Left forelimb (tissue), 1 donor: ENCODE measurements at regions not wholly inside any gene's neighbourhood (a gene's known extent, or its start where the extent isn't known, plus 50 kb on each side); places are given as distances from the start of the nearest gene placed in this dataset.

Experiments
- DNase-seq: peaks from one replicate; pipeline ENCODE4 v3.0.0-alpha.2; 2018; ENCODE audit warnings: low spot score

DNA sequence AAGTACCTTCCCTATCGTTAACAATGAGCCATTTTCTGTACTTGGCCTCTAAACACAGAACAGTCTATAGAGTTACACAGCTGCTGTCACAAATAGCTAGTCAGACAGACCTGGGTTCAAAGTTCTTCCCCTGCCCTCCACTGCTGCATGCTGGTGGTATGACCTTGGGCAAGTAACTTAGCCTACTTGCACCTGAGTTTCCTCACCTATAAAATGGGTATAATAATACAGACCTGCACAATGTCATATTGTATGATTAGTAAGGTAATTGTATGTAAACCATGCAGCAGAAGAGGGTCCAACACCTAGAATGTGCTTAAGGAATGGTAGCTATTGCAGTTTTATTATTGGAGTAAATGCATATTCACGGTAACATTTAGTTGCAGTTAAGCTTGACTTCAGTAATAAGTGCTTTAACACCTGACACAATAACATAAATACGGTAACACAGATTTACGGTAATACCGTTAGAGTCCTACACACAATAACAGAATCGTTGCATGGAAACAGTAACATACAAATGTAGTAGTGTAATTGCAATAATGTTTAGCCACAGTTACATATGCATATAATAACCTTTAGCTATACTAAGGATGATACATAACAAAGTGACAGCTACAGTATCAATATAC lies 193.3 kb upstream of the CSF3R start:
- DNase-seq = no peak

DNA sequence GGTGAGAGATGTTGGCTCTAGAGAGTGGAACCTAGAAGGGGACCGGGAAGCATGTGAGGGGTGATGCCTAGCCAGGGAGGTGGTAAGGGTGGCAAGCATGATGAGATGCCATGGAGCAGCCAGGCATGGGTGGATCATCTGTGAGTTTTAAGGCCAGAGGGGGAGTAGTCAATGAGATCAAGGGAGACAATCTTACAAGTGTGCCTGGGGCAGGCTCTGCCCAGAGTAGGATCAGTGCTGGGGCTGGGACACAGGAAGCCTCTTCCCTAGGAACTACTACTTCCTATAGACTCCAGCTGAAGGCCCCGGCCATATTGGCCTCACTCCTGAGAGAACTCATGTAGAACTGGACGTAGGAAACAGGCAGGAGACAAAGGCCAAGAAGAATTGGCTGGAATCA lies 192.4 kb upstream of the CSF3R start:
- DNase-seq = peak; percentile 18

DNA sequence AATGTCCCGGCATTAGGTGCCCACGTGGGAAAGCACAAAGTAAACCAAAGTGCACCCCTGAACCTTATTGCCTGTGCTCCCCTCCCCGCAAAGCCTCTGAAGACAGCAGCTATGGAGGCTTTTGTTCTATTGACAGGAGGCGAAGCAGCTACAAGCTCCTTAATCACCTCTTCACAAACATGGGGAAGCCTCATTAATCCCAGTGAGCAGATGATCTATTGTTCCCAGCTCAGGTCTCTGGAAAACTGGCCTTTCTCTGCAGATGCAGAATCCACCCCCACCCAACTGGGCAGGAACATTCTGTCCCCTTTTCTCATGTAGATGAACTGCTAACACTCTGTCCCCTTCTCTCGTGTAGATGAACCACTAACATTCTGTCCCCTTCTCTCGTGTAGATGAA lies 190.5 kb upstream of the CSF3R start:
- peak; percentile 14 for DNase-seq

DNA sequence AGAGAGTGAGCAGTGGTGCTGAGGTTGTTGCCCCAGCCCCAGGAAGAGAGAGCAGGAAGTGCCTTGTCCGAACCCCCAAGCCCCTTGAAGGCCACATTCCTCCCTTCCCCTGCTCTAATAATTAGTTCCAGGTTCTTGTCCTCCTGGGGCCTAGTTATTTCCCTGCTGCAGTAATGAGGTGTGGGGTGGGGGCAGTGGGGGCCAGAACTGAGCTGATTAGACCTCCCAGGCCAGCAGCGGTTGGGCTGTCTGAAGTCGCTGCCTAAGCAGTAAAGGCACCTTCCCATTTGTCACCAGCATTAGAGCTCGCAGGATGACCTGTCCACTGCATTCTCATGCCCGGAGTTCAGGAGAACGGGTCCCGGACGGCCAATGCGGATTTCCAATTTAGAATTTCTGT lies 186.5 kb upstream of the CSF3R start:
- peak; percentile 30 for DNase-seq

DNA sequence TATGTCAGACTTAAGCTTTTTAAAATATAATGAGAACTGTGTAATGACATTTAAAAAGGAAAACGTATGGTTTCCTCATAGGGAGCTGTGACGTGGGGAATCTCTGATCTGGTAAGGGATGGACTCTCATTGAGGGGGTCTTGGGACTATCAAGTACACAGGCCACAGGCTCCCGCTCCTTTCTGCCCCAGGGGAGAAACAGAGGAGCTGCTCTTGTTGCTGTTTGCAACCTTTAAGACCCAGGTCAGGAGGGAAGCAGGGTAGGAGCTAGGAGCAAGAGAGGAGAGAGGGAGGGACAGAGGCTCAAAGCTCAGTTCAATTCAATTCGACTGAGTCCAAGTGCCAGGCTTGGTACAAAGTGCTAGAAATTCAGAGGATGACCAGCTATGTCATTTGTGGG lies 185.1 kb upstream of the CSF3R start:
- DNase-seq = peak; percentile 5

DNA sequence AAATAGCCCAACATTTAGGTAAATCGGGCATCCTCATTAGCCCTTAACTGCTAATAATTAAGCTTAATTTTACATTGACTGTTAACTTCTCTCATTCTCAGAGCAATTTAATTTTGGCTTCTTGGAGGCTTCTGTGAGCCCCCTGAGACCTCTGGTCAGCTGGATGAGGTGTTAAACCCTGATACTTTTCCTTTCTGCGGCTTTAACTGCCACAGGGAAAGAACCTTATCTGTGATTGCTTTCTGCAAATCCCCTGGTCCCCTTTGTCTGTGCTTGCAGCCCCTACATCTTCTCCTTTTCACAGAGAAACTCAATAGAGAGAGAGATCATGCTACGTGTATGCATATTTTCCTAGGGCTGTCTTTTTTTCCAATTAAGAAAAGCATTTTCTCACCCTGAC lies 184.5 kb upstream of the CSF3R start:
- no peak for DNase-seq

DNA sequence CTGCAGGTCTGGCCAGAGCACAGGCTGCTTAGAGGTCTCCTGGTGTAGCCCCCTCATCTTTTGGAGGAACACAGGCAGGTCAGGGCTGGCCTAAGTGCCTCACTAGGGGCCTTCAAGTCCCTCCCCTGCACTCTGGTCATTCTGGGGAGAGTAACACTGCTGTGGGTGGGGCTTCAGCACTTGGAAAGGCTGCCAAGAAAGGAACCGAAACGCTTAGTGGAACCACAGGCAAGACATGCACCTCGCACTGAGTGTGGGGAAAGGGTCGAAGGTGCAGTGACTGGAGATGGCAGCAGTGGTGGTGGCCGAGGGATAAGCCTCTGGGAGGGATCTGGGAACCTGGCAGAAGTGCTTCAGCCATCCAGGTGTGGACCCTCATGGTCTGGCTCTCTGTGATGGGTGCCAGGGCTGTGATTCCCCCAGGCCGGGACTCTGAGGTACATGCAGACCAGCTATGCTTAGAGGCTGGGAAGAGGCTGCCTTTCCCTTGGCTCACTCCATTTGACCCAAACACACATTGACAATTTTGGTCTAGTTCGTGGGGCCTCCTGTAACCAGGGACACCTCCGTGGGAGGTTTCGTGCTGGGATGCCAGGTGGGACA lies 182.9 kb upstream of the CSF3R start:
- peak; percentile 40 for DNase-seq

DNA sequence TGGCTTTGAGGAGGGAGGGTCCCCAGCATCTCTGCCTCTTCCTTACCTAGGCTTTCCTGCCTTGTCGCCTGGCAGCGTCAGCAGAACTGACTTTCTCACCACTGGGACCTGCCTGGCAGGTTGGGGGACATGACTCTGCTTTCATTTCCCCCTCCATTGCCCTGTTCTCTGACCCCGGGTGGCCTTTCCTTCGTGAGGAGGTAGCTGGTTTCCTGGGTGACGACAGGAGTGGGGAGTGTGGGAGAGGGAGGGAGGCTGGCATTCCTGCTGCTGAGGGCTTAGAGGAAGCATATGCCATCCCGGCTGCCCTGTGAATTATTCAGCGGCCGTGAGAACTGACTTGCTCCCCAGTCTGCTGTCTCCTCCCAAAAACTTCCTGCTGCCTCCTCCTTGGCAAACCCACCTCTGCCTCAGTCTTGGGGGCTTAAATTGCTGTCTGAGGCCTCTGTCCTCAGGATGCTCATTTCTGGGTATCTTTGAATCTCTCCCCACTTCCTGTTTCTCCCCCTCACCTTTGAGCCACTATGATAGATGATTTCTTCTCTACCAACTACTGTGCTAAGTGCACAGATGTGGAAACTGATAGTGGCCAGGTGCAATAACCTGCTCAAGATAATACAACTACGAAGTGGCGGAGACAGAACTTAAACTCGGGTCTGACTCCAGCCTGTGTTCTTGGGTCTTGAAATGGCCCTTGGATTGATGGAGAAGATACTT lies 182.0 kb upstream of the CSF3R start:
- DNase-seq = peak; percentile 18

DNA sequence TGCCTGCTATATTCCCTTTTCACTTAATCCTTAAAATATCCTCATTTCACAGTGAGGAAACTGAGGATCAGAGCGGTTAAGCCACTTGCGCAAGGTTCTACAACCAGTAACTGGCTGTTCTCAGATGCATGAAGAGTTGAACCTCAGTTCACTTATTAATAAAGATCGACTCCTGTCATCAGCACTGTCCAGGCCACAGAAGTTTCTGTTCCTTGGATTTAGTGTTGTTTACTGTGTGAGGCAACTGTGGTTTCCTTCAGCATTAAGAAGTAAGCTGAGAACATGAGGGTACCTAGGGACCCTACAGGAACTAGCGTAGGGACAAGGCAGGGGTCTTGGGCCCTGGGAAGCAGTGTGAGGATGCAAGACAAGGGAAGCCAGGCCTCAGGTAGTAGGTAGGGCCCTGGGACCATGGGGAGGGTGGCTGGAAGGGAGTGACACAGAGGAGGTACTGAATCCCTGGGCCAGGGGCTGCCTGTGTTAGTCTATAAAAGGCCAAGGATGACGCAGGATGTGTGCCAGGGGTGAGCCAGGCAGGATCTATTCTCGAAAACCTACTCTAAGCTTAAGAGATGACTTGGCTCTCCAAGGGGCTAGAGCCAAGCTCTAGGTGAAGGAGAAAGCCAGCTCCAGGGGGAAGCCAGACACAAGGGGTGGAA lies 181.2 kb upstream of the CSF3R start:
- DNase-seq = peak; percentile 20

DNA sequence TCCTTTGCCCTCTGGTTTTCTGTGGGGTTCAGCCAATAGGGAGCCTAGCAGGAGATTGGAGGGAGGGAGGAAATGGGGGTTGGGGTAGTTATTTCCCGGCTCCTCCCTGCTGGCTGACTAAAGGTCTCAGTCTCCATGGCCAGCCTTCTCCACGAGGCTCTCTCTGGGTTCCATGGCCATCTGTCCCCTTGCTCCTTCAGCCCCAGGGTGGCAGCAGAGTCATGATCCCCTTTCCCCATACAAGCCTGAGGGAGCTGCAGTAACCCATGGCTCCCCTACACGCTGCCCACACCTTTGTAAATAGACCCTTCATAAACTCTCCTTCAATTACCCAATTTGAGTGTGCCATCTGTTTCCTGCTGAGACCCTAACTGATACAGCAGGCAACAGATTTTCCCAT lies 176.1 kb upstream of the CSF3R start:
- no peak for DNase-seq

DNA sequence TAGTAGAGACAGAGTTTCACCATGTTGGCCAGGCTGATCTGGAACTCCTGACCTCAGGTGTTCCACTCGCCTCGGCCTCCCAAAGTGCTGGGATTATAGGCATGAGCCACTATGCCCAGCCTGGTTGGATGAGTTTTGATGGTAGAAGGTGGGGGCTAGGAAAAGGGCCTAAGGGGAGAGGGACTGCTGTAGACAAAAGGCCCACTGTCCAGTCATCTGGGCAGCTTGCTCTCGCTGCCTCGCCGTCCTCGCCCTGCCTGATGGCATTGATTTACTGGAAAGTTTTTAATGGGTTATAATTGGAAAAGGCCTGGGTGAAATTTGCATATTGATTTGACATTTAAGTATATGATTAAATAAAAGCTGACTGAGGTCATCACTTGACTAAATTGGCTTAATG lies 175.1 kb upstream of the CSF3R start:
- DNase-seq = peak; percentile 17

DNA sequence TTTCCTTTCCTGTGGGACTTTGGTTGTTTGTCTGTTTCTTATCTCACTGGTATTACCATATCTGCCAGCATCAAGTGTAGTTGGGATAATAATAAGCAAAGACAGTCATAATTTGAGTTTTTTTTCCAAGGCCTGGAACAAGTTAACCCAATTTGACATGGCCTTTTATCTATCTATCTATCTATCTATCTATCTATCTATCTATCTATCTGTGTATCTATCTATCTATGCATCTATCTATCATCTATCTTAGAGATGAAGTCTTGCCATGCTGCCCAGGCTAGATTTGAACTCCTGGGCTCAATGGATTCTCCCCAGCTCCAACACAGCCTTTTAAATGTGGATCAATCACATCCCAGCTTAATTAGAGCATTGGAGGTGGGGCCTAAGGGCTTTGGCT lies 174.1 kb upstream of the CSF3R start:
- no peak for DNase-seq

DNA sequence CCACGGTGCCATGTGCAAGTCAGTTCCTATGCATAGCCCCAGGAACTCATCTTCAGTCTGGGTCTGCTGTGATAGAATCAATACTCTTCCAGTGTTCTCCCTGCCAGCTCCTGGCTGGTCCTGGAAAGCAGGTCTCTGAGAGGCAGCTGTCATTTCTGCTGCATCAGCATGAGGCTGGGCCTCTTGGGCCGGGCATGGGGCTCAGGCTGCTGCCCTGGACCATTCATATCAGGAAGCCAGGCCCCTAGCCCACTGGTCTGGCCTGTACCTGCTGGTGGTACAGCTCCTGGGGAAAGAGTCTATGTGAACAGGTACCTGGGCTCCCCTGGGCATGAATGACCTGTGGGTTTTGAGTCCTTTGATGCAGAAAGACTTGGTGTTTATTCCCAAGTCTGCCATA lies 173.6 kb upstream of the CSF3R start:
- DNase-seq = peak; percentile 36

DNA sequence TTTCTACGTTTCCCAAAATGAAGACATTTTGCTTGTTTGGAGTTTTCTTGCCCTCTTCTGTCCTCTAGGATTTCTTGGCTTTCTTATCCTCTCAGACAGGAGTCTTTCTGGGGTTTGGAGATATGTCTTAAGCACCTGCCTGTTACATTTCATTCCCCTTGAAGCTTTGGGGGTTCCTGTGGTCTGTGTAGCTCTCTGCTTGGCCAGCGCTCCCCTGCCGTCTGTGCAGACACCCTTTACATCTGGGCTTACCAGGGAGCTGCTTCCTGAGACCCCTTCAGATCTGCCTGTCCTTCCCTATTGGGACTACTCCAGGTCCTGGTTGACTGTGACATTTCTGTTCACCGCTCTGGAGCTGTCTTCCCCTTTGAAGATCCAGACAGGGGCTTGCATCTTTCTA lies 171.9 kb upstream of the CSF3R start:
- no peak for DNase-seq

DNA sequence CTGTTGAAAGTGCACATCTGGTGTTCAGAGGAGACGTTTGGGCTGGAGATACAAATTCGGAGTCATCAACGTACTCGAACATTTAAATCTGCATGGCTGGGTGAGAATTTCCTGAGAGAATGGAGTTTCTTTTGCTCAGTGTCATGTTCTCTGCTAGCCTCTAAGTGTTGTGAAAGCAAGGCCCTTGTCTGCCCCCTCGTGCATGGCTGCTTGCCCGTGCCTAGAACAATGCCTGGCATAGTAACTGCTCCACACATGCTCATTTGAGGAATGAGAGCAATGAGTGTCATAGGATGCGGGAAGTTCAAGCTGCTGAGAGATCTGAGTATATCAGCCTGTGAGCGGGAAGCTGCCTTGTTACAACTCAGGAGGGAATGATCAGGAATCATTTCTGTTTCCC lies 171.1 kb upstream of the CSF3R start:
- DNase-seq = no peak

DNA sequence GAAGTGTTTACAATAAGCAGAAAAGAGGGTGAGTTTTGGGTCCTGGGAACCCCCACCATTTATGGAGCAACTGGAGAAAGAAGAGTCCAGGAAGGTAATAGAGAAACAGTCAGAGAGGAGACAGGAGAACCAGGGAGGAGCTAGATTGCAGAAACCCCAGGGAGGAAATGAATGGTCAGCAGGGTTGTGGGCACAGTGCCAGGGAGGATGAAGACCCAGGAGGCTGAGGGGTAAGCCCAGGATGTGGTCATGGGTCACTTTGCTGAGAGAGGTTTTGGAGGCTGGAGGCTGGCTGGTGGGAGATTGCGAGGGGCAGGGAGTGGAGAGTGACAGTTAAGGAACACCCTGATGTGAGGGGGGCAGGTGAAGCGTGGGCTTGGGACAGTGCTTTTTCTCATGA lies 169.9 kb upstream of the CSF3R start:
- no peak for DNase-seq

DNA sequence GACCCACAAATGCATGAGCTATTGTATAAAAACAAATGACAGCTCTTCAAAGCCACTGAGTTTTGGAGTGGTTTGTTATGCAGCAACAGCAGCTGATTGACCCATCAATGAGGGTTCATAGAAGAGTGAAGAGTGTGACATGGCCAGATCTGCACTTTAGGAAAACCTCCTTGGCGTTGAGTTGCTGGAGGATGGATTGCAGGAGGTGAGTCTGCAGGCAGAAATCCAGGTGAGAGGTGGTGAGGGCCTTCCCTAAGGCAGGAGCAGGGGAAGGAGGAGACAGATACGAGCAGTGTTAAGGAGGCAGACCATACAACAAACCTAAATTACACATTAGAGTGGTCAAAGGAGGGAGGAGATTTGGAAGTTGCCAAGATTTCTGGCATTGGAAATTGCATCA lies 169.3 kb upstream of the CSF3R start:
- no peak for DNase-seq

DNA sequence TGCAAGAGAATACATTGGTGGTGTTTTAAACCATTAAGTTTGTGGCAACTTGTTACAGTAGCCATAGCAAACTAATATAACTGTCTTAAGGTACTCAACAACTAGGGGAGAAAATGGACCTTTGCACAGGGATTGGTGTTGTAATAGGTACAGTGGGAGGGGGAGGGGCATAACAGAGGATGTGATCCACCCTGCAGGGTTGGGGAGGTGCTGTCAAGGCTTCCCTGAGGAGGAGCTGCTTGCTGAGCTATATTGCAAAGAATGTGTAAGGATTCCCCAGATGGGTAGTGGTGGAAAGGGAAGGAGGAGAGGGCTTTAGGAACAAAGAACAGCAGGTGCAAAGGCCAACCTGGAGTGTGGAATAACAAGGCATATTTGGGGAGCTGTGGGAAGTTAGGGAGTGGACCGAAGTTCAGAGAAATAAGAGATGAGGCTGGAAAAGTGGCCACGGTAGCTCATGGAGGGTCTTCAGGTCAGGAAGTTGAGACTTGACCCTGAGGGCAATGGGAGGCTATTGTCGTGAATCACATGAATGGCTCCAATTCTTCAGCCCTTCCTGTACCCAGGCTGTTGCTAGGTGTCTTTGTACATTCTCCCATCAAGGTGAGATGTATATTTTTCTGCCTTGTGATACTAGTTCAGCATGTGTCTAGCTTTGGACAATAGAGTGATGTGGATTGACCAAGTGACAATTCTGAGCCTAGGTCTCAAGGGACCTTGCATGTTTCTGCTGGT lies 168.6 kb upstream of the CSF3R start:
- DNase-seq = no peak

DNA sequence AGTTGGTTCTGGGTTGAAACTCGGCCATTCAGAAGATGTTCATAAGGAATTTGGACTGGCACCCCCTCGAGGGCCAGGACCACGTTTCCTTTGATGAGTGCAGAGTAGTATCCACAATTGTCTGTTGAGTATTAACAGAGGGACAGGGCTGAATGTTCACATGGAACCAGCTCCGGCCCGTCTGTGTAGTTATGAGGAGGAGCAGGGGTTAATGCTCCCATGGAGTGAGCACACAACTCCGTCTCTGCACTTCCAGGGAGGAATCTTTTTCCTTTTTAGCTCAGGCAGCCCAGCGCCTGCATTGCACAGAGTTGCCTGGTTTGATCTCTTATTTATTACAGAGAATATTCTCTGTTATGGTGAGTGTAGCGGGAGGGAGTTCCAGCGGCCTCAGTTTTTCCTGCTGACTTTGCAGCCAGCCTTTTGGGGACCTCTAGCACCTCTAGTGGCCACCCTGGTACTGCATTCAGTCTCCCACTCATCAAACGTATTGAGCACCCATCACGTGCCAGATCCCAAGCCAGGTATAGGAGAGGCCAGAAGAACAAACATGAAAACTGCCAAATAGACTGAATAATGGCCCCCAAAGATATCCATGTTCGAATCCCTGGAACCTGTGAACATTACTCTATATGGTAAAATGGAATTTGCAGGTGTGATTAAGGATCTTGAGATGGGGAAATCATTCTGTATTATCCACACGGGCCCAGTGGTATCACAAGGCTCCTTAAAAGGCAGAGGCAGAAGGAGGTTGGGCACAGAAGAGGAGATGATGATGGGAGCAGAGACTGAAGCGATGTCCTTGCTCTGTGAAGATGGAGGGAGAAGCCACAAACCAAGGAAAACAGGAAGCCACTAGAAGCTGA lies 167.7 kb upstream of the CSF3R start:
- peak; percentile 70 for DNase-seq

DNA sequence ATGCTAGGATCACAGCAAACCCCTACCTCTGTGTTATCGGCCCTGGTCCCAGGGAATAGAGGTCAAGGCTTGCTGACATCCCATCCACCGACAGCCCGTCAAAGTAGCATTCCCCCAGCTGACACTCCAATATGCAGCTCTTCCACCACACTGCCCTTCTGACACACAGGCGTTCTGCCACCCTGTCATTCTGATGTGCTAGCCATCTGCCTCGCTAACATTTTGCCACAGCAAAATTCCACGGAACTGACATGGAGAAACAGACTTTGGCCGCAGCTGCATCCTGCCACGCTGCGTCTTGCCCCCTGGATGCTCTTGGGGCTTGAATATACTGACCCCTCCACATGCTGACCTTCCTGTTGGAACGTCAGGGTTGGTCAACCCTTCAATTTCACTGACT lies 163.2 kb upstream of the CSF3R start:
- DNase-seq = no peak

DNA sequence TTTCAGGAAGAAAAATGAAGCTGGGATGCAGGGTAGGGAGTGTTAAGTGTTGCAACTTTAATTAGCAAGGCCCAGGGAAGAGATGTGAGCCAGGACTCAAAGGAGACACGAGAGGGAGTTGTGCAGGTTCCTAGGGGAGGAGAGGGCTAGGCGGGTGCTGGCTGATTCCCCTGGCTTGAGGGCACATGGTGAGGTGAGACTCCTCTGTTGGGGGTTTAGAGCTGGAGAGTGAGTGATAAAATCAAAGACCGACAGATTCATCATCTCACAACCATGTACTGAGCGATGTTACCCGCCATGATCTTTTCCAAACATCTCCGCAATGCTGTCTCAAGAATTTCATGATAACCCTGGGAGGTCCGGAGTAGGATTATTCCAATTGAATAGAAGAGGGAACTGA lies 161.8 kb upstream of the CSF3R start:
- DNase-seq = no peak
